ENCODE measurements at regions not wholly inside any gene's neighbourhood (a gene's known extent, or its start where the extent isn't known, plus 50 kb on each side); places are given as distances from the start of the nearest gene placed in this dataset.

GRCh38 chr2:187002242-187002641, 153.3 kb upstream of the ZSWIM2 start:
- POLR2A ChIA-PET, result no interaction called here
- Mint-ChIP-seq H3K36me3 (no peaks in the 10 kb centered on the region), H3K27me3 (ENCODE audit: low read depth) (no peaks in the 10 kb centered on the region), H3K9me3 (peaks cover 17% of the 10 kb centered on the region), H3K4me1 (no peaks in the 10 kb centered on the region), H3K27ac (no peak overlapping the region), H3K4me3 (no peak overlapping the region)
- CTCF ChIA-PET, result no interaction called here
- ATAC-seq, result no peak
- no peak for TF ChIP-seq SMAD4 (CRISPR knock-in tag; IDR thresholded peaks at IDR 0.05)
- no peak for TF ChIP-seq ZNF423 (CRISPR knock-in tag; IDR thresholded peaks at IDR 0.05)
- no peak for TF ChIP-seq TCF7 (CRISPR knock-in tag; IDR thresholded peaks at IDR 0.05; ENCODE audit: low read depth)
- TF ChIP-seq, protein P1, sequence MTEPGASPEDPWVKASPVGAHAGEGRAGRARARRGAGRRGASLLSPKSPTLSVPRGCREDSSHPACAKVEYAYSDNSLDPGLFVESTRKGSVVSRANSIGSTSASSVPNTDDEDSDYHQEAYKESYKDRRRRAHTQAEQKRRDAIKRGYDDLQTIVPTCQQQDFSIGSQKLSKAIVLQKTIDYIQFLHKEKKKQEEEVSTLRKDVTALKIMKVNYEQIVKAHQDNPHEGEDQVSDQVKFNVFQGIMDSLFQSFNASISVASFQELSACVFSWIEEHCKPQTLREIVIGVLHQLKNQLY (CRISPR knock-in tag; IDR thresholded peaks at IDR 0.05), result no peak
- TF ChIP-seq GABPB1 (CRISPR knock-in tag; IDR thresholded peaks at IDR 0.05), result no peak
- no peak for TF ChIP-seq ZNF512 (CRISPR knock-in tag; IDR thresholded peaks at IDR 0.05; ENCODE audit: borderline replicate concordance)
- no peak for TF ChIP-seq STAT6 (CRISPR knock-in tag; conservative IDR thresholded peaks at IDR 0.05; ENCODE audit: low read depth)
- TF ChIP-seq NR3C1 (CRISPR knock-in tag; conservative IDR thresholded peaks at IDR 0.05; ENCODE audit: low read depth), result no peak
- no peak for TF ChIP-seq ZNF263 (CRISPR knock-in tag; IDR thresholded peaks at IDR 0.05; ENCODE audit: low read depth)
- no peak for TF ChIP-seq FOXP1 (CRISPR knock-in tag; IDR thresholded peaks at IDR 0.05; ENCODE audit: borderline replicate concordance)
- DNase-seq (ENCODE audit: low spot score), result no peak

- ChIA-PET POLR2A (no interaction called here), CTCF (no interaction called here)
- Mint-ChIP-seq H3K27ac (no peak overlapping the region), H3K27me3 (ENCODE audit: low read depth) (no peaks in the 10 kb centered on the region), H3K9me3 (peaks cover 17% of the 10 kb centered on the region), H3K36me3 (no peaks in the 10 kb centered on the region), H3K4me3 (no peak overlapping the region), H3K4me1 (no peaks in the 10 kb centered on the region)
- no peak for DNase-seq (ENCODE audit: low spot score)
- no peak for ATAC-seq
- TF ChIP-seq, protein P2, sequence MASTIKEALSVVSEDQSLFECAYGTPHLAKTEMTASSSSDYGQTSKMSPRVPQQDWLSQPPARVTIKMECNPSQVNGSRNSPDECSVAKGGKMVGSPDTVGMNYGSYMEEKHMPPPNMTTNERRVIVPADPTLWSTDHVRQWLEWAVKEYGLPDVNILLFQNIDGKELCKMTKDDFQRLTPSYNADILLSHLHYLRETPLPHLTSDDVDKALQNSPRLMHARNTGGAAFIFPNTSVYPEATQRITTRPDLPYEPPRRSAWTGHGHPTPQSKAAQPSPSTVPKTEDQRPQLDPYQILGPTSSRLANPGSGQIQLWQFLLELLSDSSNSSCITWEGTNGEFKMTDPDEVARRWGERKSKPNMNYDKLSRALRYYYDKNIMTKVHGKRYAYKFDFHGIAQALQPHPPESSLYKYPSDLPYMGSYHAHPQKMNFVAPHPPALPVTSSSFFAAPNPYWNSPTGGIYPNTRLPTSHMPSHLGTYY (CRISPR knock-in tag; IDR thresholded peaks at IDR 0.05), result no peak
- TF ChIP-seq MAX (CRISPR knock-in tag; IDR thresholded peaks at IDR 0.05) (no peak), ATF1 (CRISPR knock-in tag; IDR thresholded peaks at IDR 0.05) (no peak), TEAD1 (CRISPR knock-in tag; IDR thresholded peaks at IDR 0.05) (no peak), ZNF671 (CRISPR knock-in tag; IDR thresholded peaks at IDR 0.05) (no peak), ZNF232 (CRISPR knock-in tag; IDR thresholded peaks at IDR 0.05) (no peak), ZNF416 (CRISPR knock-in tag; IDR thresholded peaks at IDR 0.05) (no peak)
- TF ChIP-seq, protein P3, sequence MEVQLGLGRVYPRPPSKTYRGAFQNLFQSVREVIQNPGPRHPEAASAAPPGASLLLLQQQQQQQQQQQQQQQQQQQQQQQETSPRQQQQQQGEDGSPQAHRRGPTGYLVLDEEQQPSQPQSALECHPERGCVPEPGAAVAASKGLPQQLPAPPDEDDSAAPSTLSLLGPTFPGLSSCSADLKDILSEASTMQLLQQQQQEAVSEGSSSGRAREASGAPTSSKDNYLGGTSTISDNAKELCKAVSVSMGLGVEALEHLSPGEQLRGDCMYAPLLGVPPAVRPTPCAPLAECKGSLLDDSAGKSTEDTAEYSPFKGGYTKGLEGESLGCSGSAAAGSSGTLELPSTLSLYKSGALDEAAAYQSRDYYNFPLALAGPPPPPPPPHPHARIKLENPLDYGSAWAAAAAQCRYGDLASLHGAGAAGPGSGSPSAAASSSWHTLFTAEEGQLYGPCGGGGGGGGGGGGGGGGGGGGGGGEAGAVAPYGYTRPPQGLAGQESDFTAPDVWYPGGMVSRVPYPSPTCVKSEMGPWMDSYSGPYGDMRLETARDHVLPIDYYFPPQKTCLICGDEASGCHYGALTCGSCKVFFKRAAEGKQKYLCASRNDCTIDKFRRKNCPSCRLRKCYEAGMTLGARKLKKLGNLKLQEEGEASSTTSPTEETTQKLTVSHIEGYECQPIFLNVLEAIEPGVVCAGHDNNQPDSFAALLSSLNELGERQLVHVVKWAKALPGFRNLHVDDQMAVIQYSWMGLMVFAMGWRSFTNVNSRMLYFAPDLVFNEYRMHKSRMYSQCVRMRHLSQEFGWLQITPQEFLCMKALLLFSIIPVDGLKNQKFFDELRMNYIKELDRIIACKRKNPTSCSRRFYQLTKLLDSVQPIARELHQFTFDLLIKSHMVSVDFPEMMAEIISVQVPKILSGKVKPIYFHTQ (CRISPR knock-in tag; IDR thresholded peaks at IDR 0.05), result no peak
- TF ChIP-seq, protein P4, sequence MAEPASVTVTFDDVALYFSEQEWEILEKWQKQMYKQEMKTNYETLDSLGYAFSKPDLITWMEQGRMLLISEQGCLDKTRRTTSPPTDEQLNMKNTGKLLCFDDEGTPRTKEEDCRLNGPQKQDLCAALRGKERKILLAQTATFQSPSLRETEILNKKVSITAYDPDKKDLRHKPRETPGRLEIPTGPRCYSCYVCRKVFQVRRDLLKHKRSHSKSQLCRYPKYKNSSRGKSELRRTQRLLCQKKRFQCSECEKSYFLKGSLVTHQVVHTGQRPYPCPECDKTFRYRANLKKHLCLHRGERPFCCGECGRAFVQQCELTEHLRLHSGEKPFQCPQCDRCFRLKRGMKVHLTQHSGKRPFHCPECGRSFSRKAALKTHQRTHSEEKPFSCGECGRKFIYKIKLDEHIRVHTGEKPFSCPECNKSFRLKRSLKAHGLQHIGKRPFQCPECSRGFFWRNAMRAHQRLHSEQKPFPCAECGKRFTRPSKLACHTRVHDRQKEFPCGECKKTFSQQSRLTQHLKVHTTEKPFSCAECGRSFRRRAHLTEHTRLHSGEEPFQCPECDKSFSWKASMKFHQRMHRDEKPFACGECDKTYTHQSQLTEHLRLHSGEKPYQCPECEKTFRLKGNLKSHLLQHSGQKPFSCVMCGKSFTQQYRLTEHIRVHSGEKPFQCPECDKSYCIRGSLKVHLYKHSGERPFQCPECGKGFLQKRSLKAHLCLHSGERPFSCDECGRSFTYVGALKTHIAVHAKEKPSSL (CRISPR knock-in tag; conservative IDR thresholded peaks at IDR 0.05), result no peak
- TF ChIP-seq, protein P5, sequence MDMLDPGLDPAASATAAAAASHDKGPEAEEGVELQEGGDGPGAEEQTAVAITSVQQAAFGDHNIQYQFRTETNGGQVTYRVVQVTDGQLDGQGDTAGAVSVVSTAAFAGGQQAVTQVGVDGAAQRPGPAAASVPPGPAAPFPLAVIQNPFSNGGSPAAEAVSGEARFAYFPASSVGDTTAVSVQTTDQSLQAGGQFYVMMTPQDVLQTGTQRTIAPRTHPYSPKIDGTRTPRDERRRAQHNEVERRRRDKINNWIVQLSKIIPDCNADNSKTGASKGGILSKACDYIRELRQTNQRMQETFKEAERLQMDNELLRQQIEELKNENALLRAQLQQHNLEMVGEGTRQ (CRISPR knock-in tag; IDR thresholded peaks at IDR 0.05), result no peak
- TF ChIP-seq, protein P1 (CRISPR knock-in tag; IDR thresholded peaks at IDR 0.05), result no peak
Measured at GRCh38 chr2:187001248-187001647, 152.3 kb upstream of the ZSWIM2 start.
